H1 (cell line): ENCODE measurements at regions not wholly inside any gene's neighbourhood (a gene's known extent, or its start where the extent isn't known, plus 50 kb on each side); places are given as distances from the start of the nearest gene placed in this dataset.

Experiments used
- ASH2L ChIP-seq: fragments of 200-600, 300-600 bp; sonication (generic); IDR thresholded peaks from one replicate; pipeline ENCODE4 v1.7.1; 2017; ENCODE audit warnings: low read length
- EP300 ChIP-seq, 2 experiments: IDR thresholded peaks; 1 replicate in 1 of 2; 2 replicates in 1 of 2; pipeline ENCODE4 v1.6.1; 2011 to 2012; ENCODE audit warnings: low read depth in 2 of 2, low read length in 2 of 2, mild to moderate bottlenecking in 2 of 2, borderline replicate concordance in 1 of 2, inconsistent platforms in 1 of 2, moderate library complexity in 1 of 2
- EZH2 ChIP-seq: fragments of 200-600 bp; sonication (generic); IDR thresholded peaks from 2 replicates; pipeline ENCODE4 v1.7.1; 2012; ENCODE audit warnings: low read depth, mild to moderate bottlenecking, moderate library complexity, low read length, inconsistent platforms; ENCODE audit not compliant: severe bottlenecking
- NANOG ChIP-seq: IDR thresholded peaks from 2 replicates; pipeline ENCODE4 v1.6.1; 2011; ENCODE audit warnings: low read length, low read depth, mild to moderate bottlenecking, inconsistent platforms; ENCODE audit not compliant: insufficient read depth, poor library complexity, severe bottlenecking
- POLR2AphosphoS5 ChIP-seq: IDR thresholded peaks from 2 replicates; pipeline ENCODE4 v1.6.1; 2011; ENCODE audit warnings: low read depth, low read length
- POU5F1 ChIP-seq: IDR thresholded peaks from 2 replicates; pipeline ENCODE4 v1.6.1; 2011; ENCODE audit warnings: low read depth, mild to moderate bottlenecking, low read length, moderate library complexity
- RFX5 ChIP-seq: IDR thresholded peaks from 2 replicates; pipeline ENCODE4 v1.6.1; 2011; ENCODE audit warnings: low read depth, low read length, improper control_type of control experiment, borderline replicate concordance
- SIN3A ChIP-seq, 2 experiments: IDR thresholded peaks in 1 of 2; conservative IDR thresholded peaks in 1 of 2; 2 replicates each; pipeline ENCODE4 v1.6.1; 2011 to 2012; ENCODE audit warnings: low read length in 2 of 2, improper control_type of control experiment in 1 of 2, low read depth in 1 of 2, mild to moderate bottlenecking in 1 of 2
- SP1 ChIP-seq: IDR thresholded peaks from 2 replicates; pipeline ENCODE4 v1.6.1; 2011; ENCODE audit warnings: low read depth, low read length
- SP4 ChIP-seq: IDR thresholded peaks from 2 replicates; pipeline ENCODE4 v1.6.1; 2012; ENCODE audit warnings: low read length, inconsistent platforms
- TAF1 ChIP-seq: IDR thresholded peaks from 2 replicates; pipeline ENCODE4 v1.6.1; 2011; ENCODE audit warnings: mild to moderate bottlenecking, low read depth, low read length
- YY1 ChIP-seq: IDR thresholded peaks from 2 replicates; pipeline ENCODE4 v1.6.1; 2011; ENCODE audit warnings: low read depth, mild to moderate bottlenecking, low read length
- TF ChIP-seq, protein P1 (sequence below): fragments of 300-600 bp; sonication (generic); IDR thresholded peaks from 2 replicates; pipeline ENCODE4 v1.7.1; 2012; ENCODE audit warnings: low read length, moderate library complexity, mild to moderate bottlenecking, inconsistent platforms; ENCODE audit not compliant: insufficient replicate concordance

DNA sequence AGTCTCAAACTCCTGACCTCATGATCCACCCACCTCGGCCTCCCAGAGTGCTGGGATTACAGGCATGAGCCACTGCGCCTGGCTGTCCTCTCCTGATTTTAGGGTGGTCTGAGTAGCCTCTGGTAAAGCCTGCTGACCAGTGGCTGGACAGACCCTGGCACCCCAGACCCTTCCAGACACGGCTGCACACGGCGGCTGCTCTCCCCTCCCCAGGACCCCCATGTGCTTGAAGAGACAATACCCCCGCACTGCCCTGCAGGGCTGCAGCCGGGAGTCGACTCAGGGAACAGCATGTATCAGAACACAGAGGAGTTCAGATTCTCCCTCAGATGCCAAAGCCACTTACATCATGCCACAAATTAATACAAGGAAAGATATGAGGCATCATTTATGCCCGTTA lies 58.3 kb upstream of the CFAP46 start (continued):
- TF ChIP-seq, protein P1, sequence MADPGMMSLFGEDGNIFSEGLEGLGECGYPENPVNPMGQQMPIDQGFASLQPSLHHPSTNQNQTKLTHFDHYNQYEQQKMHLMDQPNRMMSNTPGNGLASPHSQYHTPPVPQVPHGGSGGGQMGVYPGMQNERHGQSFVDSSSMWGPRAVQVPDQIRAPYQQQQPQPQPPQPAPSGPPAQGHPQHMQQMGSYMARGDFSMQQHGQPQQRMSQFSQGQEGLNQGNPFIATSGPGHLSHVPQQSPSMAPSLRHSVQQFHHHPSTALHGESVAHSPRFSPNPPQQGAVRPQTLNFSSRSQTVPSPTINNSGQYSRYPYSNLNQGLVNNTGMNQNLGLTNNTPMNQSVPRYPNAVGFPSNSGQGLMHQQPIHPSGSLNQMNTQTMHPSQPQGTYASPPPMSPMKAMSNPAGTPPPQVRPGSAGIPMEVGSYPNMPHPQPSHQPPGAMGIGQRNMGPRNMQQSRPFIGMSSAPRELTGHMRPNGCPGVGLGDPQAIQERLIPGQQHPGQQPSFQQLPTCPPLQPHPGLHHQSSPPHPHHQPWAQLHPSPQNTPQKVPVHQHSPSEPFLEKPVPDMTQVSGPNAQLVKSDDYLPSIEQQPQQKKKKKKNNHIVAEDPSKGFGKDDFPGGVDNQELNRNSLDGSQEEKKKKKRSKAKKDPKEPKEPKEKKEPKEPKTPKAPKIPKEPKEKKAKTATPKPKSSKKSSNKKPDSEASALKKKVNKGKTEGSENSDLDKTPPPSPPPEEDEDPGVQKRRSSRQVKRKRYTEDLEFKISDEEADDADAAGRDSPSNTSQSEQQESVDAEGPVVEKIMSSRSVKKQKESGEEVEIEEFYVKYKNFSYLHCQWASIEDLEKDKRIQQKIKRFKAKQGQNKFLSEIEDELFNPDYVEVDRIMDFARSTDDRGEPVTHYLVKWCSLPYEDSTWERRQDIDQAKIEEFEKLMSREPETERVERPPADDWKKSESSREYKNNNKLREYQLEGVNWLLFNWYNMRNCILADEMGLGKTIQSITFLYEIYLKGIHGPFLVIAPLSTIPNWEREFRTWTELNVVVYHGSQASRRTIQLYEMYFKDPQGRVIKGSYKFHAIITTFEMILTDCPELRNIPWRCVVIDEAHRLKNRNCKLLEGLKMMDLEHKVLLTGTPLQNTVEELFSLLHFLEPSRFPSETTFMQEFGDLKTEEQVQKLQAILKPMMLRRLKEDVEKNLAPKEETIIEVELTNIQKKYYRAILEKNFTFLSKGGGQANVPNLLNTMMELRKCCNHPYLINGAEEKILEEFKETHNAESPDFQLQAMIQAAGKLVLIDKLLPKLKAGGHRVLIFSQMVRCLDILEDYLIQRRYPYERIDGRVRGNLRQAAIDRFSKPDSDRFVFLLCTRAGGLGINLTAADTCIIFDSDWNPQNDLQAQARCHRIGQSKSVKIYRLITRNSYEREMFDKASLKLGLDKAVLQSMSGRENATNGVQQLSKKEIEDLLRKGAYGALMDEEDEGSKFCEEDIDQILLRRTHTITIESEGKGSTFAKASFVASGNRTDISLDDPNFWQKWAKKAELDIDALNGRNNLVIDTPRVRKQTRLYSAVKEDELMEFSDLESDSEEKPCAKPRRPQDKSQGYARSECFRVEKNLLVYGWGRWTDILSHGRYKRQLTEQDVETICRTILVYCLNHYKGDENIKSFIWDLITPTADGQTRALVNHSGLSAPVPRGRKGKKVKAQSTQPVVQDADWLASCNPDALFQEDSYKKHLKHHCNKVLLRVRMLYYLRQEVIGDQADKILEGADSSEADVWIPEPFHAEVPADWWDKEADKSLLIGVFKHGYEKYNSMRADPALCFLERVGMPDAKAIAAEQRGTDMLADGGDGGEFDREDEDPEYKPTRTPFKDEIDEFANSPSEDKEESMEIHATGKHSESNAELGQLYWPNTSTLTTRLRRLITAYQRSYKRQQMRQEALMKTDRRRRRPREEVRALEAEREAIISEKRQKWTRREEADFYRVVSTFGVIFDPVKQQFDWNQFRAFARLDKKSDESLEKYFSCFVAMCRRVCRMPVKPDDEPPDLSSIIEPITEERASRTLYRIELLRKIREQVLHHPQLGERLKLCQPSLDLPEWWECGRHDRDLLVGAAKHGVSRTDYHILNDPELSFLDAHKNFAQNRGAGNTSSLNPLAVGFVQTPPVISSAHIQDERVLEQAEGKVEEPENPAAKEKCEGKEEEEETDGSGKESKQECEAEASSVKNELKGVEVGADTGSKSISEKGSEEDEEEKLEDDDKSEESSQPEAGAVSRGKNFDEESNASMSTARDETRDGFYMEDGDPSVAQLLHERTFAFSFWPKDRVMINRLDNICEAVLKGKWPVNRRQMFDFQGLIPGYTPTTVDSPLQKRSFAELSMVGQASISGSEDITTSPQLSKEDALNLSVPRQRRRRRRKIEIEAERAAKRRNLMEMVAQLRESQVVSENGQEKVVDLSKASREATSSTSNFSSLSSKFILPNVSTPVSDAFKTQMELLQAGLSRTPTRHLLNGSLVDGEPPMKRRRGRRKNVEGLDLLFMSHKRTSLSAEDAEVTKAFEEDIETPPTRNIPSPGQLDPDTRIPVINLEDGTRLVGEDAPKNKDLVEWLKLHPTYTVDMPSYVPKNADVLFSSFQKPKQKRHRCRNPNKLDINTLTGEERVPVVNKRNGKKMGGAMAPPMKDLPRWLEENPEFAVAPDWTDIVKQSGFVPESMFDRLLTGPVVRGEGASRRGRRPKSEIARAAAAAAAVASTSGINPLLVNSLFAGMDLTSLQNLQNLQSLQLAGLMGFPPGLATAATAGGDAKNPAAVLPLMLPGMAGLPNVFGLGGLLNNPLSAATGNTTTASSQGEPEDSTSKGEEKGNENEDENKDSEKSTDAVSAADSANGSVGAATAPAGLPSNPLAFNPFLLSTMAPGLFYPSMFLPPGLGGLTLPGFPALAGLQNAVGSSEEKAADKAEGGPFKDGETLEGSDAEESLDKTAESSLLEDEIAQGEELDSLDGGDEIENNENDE = no peak
- no peak for TF ChIP-seq YY1
- TF ChIP-seq SP1 = no peak
- no peak for TF ChIP-seq SP4
- no peak for TF ChIP-seq ASH2L
- no peak for TF ChIP-seq SIN3A (conservative IDR thresholded peaks at IDR 0.05 in 1 of 2, IDR thresholded peaks at IDR 0.05 in 1 of 2; ENCODE audit: low read depth in 1 of 2, low read length in 2 of 2)
- TF ChIP-seq RFX5 = no peak
- TF ChIP-seq EZH2 = no peak
- no peak for TF ChIP-seq POLR2AphosphoS5
- TF ChIP-seq POU5F1 = no peak
- TF ChIP-seq NANOG = no peak
- TF ChIP-seq EP300 (IDR thresholded peaks at IDR 0.05; ENCODE audit: borderline replicate concordance in 1 of 2, low read depth in 2 of 2, low read length in 2 of 2) = no peak
- TF ChIP-seq TAF1 = no peak
